Trophoblast cell (in vitro differentiated cells and primary cell): ENCODE measurements at regions not wholly inside any gene's neighbourhood (a gene's known extent, or its start where the extent isn't known, plus 50 kb on each side); places are given as distances from the start of the nearest gene placed in this dataset.

Experiments
- DNase-seq, 2 donors: peaks; one replicate each; pipeline ENCODE4 v3.0.0-alpha.2; 2016
- H2AFZ ChIP-seq: 2 replicates; pipeline ENCODE4 v1.6.1; 2013; ENCODE audit warnings: low read length, moderate library complexity, mild to moderate bottlenecking; ENCODE audit not compliant: insufficient read depth, poor library complexity
- H2AK5ac ChIP-seq: 2 replicates; pipeline ENCODE4 v1.6.1; 2013; ENCODE audit warnings: mild to moderate bottlenecking, low read length
- H2BK120ac ChIP-seq: 2 replicates; pipeline ENCODE4 v1.6.1; 2013; ENCODE audit warnings: low read length, mild to moderate bottlenecking, moderate library complexity; ENCODE audit not compliant: insufficient read depth, poor library complexity
- H2BK12ac ChIP-seq: 2 replicates; pipeline ENCODE4 v1.6.1; 2013; ENCODE audit warnings: mild to moderate bottlenecking, low read length, moderate library complexity
- H2BK5ac ChIP-seq: 2 replicates; pipeline ENCODE4 v1.6.1; 2013; ENCODE audit warnings: low read length, low read depth, moderate library complexity, mild to moderate bottlenecking; ENCODE audit not compliant: poor library complexity
- H3K14ac ChIP-seq: 2 replicates; pipeline ENCODE4 v1.6.1; 2013; ENCODE audit warnings: mild to moderate bottlenecking, low read length
- H3K18ac ChIP-seq: 2 replicates; pipeline ENCODE4 v1.6.1; 2013; ENCODE audit warnings: mild to moderate bottlenecking, low read length
- H3K23ac ChIP-seq: 2 replicates; pipeline ENCODE4 v1.6.1; 2013; ENCODE audit warnings: low read length
- H3K27ac ChIP-seq: 2 replicates; pipeline ENCODE4 v1.5.1; 2013; ENCODE audit warnings: low read depth, mild to moderate bottlenecking, inconsistent platforms, low read length, moderate library complexity
- H3K27me3 ChIP-seq: 2 replicates; pipeline ENCODE4 v1.6.1; 2013; ENCODE audit warnings: inconsistent platforms, mild to moderate bottlenecking, low read length, moderate library complexity; ENCODE audit not compliant: insufficient read depth
- H3K36me3 ChIP-seq, 2 experiments: 1 replicate in 1 of 2; 2 replicates in 1 of 2; pipeline ENCODE4 v1.6.1; 2013; ENCODE audit warnings: low read length in 2 of 2, mild to moderate bottlenecking in 2 of 2, moderate library complexity in 1 of 2; ENCODE audit not compliant: insufficient read depth in 2 of 2, control insufficient read depth in 1 of 2
- H3K4ac ChIP-seq: 2 replicates; pipeline ENCODE4 v1.6.1; 2013; ENCODE audit warnings: low read depth, mild to moderate bottlenecking, low read length, moderate library complexity
- H3K4me1 ChIP-seq, 2 experiments: 1 replicate in 1 of 2; 2 replicates in 1 of 2; pipeline ENCODE4 v1.6.1; 2013; ENCODE audit warnings: low read length in 2 of 2, mild to moderate bottlenecking in 2 of 2, moderate library complexity in 1 of 2; ENCODE audit not compliant: insufficient read depth in 2 of 2, control insufficient read depth in 1 of 2
- H3K4me2 ChIP-seq: 2 replicates; pipeline ENCODE4 v1.6.1; 2013; ENCODE audit warnings: inconsistent platforms, mild to moderate bottlenecking, low read length, moderate library complexity
- H3K4me3 ChIP-seq: 2 replicates; pipeline ENCODE4 v1.5.1; 2013; ENCODE audit warnings: mild to moderate bottlenecking, low read depth, low read length, inconsistent platforms
- H3K79me1 ChIP-seq: one replicate; pipeline ENCODE4 v1.6.1; 2013; ENCODE audit warnings: low read length
- H3K79me2 ChIP-seq: 2 replicates; pipeline ENCODE4 v1.6.1; 2013; ENCODE audit warnings: low read length, mild to moderate bottlenecking; ENCODE audit not compliant: control insufficient read depth, insufficient read depth, poor library complexity
- H3K9ac ChIP-seq: 2 replicates; pipeline ENCODE4 v1.6.1; 2013; ENCODE audit warnings: mild to moderate bottlenecking, low read length
- H3K9me3 ChIP-seq: 2 replicates; pipeline ENCODE4 v1.6.1; 2013; ENCODE audit warnings: low read depth, mild to moderate bottlenecking, control low read depth, inconsistent platforms, low read length; ENCODE audit not compliant: insufficient read depth
- H4K12ac ChIP-seq: 2 replicates; pipeline ENCODE4 v1.6.1; 2013; ENCODE audit warnings: low read depth, mild to moderate bottlenecking, low read length, moderate library complexity
- H4K8ac ChIP-seq: 2 replicates; pipeline ENCODE4 v1.6.1; 2013; ENCODE audit warnings: low read depth, mild to moderate bottlenecking, low read length, moderate library complexity
- H4K91ac ChIP-seq: one replicate; pipeline ENCODE4 v1.6.1; 2013; ENCODE audit warnings: low read depth, mild to moderate bottlenecking, low read length, moderate library complexity
- WGBS: extraction: QIAGEN DNeasy Blood & Tissue Kit; methylation state at CpG from one replicate; pipeline ENCODE4 v1.1.7; 2013; ENCODE audit warnings: missing lambda C conversion rate; ENCODE audit not compliant: insufficient read length, insufficient coverage; ENCODE audit errors: extremely low coverage; 5-methylcytosine and 5-hydroxymethylcytosine counted together

- Histone ChIP-seq H3K4ac (no peak overlapping the region), H3K79me2 (no peaks in the 10 kb centered on the region)
Observed at GRCh38 chr4:28600958-28601357, 1740.3 kb downstream of the STIM2 start.

GRCh38 chr4:28621591-28621990 is 1761.0 kb downstream of the STIM2 start:
- no peak overlapping the region for H4K12ac ChIP-seq
- no peaks in the 10 kb centered on the region for H3K9me3 ChIP-seq
- H3K27me3 ChIP-seq = no peaks in the 10 kb centered on the region
- WGBS = no CpG with 5 or more reads among the region's 3 CpGs
- H3K4me1 ChIP-seq = no peaks in the 10 kb centered on the region
- H3K23ac ChIP-seq = no peak overlapping the region
- H3K9ac ChIP-seq = no peak overlapping the region
- H3K79me1 ChIP-seq = no peaks in the 10 kb centered on the region
- no peak overlapping the region for H4K8ac ChIP-seq
- H3K14ac ChIP-seq = no peak overlapping the region
- H4K91ac ChIP-seq = no peak overlapping the region
- no peak overlapping the region for H2BK5ac ChIP-seq
- no peaks in the 10 kb centered on the region for H3K36me3 ChIP-seq
- no peak for DNase-seq
- no peak overlapping the region for H2BK120ac ChIP-seq
- H3K27ac ChIP-seq = no peak overlapping the region
- no peak overlapping the region for H2BK12ac ChIP-seq
- no peak overlapping the region for H3K18ac ChIP-seq
- H2AK5ac ChIP-seq = no peak overlapping the region
- no peak overlapping the region for H2AFZ ChIP-seq
- H3K4ac ChIP-seq = no peak overlapping the region
- H3K4me3 ChIP-seq = no peak overlapping the region
- H3K4me2 ChIP-seq = no peak overlapping the region
- H3K79me2 ChIP-seq = no peaks in the 10 kb centered on the region

More at GRCh38 chr4:28600958-28601357, 1740.3 kb downstream of the STIM2 start:
- Histone ChIP-seq H4K8ac (no peak overlapping the region), H3K23ac (no peak overlapping the region), H3K9me3 (peaks cover 1% of the 10 kb centered on the region), H2AK5ac (no peak overlapping the region), H3K4me2 (no peak overlapping the region), H4K12ac (no peak overlapping the region), H2BK12ac (no peak overlapping the region), H3K27ac (no peak overlapping the region), H2BK5ac (no peak overlapping the region), H3K79me1 (no peaks in the 10 kb centered on the region), H2BK120ac (no peak overlapping the region), H3K4me3 (no peak overlapping the region), H3K4me1 (no peaks in the 10 kb centered on the region), H3K18ac (no peak overlapping the region), H3K9ac (no peak overlapping the region), H3K27me3 (no peaks in the 10 kb centered on the region), H3K14ac (no peak overlapping the region), H4K91ac (no peak overlapping the region), H3K36me3 (no peaks in the 10 kb centered on the region), H2AFZ (no peak overlapping the region)
- no CpG with 5 or more reads among the region's 2 CpGs for WGBS
- DNase-seq = no peak

GRCh38 chr4:28636971-28637370 is 1776.3 kb downstream of the STIM2 start:
- Histone ChIP-seq H4K91ac (no peak overlapping the region), H3K9me3 (no peaks in the 10 kb centered on the region), H2AFZ (no peak overlapping the region), H3K4me1 (no peaks in the 10 kb centered on the region), H3K4me3 (no peak overlapping the region), H3K79me2 (no peaks in the 10 kb centered on the region), H3K27me3 (no peaks in the 10 kb centered on the region), H3K79me1 (no peaks in the 10 kb centered on the region), H3K23ac (no peak overlapping the region), H3K4ac (no peak overlapping the region), H3K9ac (no peak overlapping the region), H2AK5ac (no peak overlapping the region), H3K18ac (no peak overlapping the region), H4K12ac (no peak overlapping the region), H4K8ac (no peak overlapping the region), H3K36me3 (no peaks in the 10 kb centered on the region), H2BK12ac (no peak overlapping the region), H3K14ac (no peak overlapping the region), H3K4me2 (no peak overlapping the region), H2BK5ac (no peak overlapping the region), H2BK120ac (no peak overlapping the region), H3K27ac (no peak overlapping the region)
- no peak for DNase-seq
- no CpG with 5 or more reads among the region's 3 CpGs for WGBS

GRCh38 chr4:28639747-28640146 is 1779.1 kb downstream of the STIM2 start:
- DNase-seq = no peak
- H3K4ac ChIP-seq = no peak overlapping the region
- no peak overlapping the region for H4K12ac ChIP-seq
- H3K18ac ChIP-seq = no peak overlapping the region
- H2BK120ac ChIP-seq = no peak overlapping the region
- no peak overlapping the region for H3K4me3 ChIP-seq
- no CpG with 5 or more reads among the region's 2 CpGs for WGBS
- no peak overlapping the region for H3K14ac ChIP-seq
- H3K79me2 ChIP-seq = no peaks in the 10 kb centered on the region
- H3K79me1 ChIP-seq = no peaks in the 10 kb centered on the region
- no peak overlapping the region for H2AK5ac ChIP-seq
- H4K91ac ChIP-seq = no peak overlapping the region
- H3K4me1 ChIP-seq = no peaks in the 10 kb centered on the region
- H3K27me3 ChIP-seq = no peaks in the 10 kb centered on the region
- H3K9ac ChIP-seq = no peak overlapping the region
- no peak overlapping the region for H2AFZ ChIP-seq
- no peaks in the 10 kb centered on the region for H3K9me3 ChIP-seq
- H4K8ac ChIP-seq = no peak overlapping the region
- no peak overlapping the region for H3K27ac ChIP-seq
- H3K36me3 ChIP-seq = no peaks in the 10 kb centered on the region
- H2BK5ac ChIP-seq = no peak overlapping the region
- H3K23ac ChIP-seq = no peak overlapping the region
- no peak overlapping the region for H3K4me2 ChIP-seq
- no peak overlapping the region for H2BK12ac ChIP-seq
